ENCODE measurements at regions not wholly inside any gene's neighbourhood (a gene's known extent, or its start where the extent isn't known, plus 50 kb on each side); places are given as distances from the start of the nearest gene placed in this dataset.

DNA sequence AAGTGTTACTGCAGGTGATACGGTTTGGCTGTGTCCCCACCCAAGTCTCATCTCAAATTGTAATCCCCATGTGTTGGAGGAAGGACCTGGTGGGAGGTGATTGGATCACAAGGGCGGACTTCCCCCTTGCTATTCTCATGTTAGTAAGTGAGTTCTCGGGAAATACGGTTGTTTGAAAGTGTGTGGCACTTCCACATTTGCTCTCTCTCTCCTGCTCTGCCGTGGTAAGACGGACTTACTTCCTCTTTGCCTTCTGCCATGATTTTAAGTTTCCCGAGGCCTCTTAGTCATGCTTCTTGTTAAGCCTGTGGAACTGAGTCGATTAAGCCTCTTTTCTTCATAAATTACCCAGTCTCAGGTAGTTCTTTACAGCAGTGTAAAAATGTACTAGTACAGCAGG lies 65.2 kb upstream of the SLC7A11 start:
- DNase-seq: no peak

DNA sequence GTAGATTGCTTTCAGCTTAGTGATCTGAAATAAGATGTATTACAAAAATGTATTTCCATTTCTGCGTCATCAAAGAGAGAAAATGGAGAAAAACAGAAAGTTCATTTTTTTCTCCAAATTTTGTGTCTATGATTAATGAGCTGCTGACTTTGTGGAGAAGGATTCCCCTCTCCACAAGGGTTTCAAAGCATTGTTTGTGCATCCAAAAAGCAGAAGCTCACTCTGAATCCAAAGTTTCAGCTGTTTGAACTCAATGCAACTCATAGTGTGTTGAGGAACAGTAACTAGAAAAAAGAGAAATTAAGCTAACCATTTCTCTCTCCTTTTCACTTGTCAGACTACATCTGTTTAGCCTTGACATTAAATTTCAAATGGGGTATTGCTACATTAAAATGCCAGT lies 62.9 kb upstream of the SLC7A11 start:
- no peaks in the 10 kb centered on the region for H3K36me3 Mint-ChIP-seq (ENCODE audit: low read depth)
- H3K4me3 Mint-ChIP-seq: no peak overlapping the region
- DNase-seq: no peak
- no peak for ATAC-seq
- H3K27ac Mint-ChIP-seq: no peak overlapping the region
- no peaks in the 10 kb centered on the region for H3K9me3 ChIP-seq (ENCODE audit: control insufficient read depth, low read length, poor library complexity, severe bottlenecking)
- peaks cover 3% of the 10 kb centered on the region for H3K4me1 Mint-ChIP-seq
- no peaks in the 10 kb centered on the region for H3K27me3 Mint-ChIP-seq

More for the DNA sequence above, 65.2 kb upstream of the SLC7A11 start:
- no peaks in the 10 kb centered on the region for H3K9me3 ChIP-seq (ENCODE audit: control insufficient read depth, low read length, poor library complexity, severe bottlenecking)
- Mint-ChIP-seq H3K4me1 (peaks cover 3% of the 10 kb centered on the region), H3K36me3 (ENCODE audit: low read depth) (no peaks in the 10 kb centered on the region), H3K27me3 (no peaks in the 10 kb centered on the region), H3K4me3 (no peak overlapping the region), H3K27ac (no peak overlapping the region)
- no peak for ATAC-seq

DNA sequence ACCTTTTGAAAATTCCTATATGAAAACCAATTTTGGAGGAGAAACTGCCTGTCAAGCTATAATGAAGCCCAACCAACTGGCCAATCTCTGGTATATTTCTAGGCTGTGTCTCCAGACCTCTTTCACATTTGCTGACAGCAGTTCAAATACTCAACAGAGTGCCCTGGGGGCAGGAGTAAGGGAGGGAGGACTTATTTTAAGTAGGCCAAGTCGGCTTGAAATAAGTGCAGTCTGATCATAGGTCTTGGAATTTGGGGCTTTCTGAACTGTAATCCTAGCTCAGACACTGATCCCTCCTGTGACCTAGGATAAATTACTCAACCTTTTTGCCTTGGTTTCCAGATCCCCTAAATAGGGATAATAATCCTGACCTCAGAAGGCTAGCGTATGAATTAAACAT lies 59.4 kb upstream of the SLC7A11 start:
- no peaks in the 10 kb centered on the region for H3K9me3 ChIP-seq (ENCODE audit: control insufficient read depth, low read length, poor library complexity, severe bottlenecking)
- no peak overlapping the region for H3K27ac Mint-ChIP-seq
- no peaks in the 10 kb centered on the region for H3K36me3 Mint-ChIP-seq (ENCODE audit: low read depth)
- no peak for DNase-seq
- no peak for ATAC-seq
- no peaks in the 10 kb centered on the region for H3K4me1 Mint-ChIP-seq
- H3K27me3 Mint-ChIP-seq: no peaks in the 10 kb centered on the region
- H3K4me3 Mint-ChIP-seq: no peak overlapping the region

DNA sequence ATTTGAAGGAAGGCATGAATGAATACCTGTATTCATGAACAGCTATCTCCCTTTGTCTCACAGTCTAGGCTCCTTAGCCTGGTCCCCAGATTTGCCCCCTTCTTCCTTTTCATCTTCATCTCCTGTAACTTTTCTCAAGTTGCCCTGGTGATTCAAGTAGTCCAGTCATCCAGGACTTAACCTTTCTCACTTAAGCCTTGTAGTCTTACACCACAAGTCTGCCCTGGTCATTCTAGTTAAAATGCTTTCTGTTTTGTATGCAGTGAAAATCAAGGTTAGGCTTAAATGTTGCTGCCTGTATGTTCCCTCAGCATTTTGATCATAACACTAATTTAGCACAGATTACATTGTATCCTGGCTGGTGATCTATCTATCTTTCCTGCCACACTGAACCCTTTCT lies 58.5 kb upstream of the SLC7A11 start:
- DNase-seq: no peak
- Mint-ChIP-seq H3K36me3 (ENCODE audit: low read depth) (no peaks in the 10 kb centered on the region), H3K27ac (no peak overlapping the region), H3K4me1 (no peaks in the 10 kb centered on the region), H3K27me3 (no peaks in the 10 kb centered on the region), H3K4me3 (no peak overlapping the region)
- H3K9me3 ChIP-seq (ENCODE audit: control insufficient read depth, low read length, poor library complexity, severe bottlenecking): no peaks in the 10 kb centered on the region
- ATAC-seq: no peak

DNA sequence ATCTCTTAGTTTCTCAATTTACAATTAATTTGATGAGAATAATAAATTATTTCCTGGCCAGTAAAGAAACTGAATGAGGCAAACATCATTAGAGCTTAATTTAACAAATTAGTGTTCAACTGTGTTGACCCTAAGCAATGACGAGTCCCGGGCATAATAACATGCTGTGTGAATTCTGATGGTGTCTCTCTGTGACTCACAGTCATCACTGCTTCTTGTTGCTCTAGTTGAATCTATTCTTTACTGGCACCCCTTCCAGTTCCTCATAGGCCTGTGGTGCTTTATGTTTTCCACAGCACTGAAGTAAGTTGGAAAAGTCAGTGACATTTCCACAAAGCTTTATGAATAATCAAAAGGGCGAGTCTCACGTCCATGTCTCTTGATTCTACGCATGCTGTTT lies 57.7 kb upstream of the SLC7A11 start:
- Mint-ChIP-seq H3K27ac (no peak overlapping the region), H3K4me1 (no peaks in the 10 kb centered on the region), H3K4me3 (no peak overlapping the region), H3K36me3 (ENCODE audit: low read depth) (no peaks in the 10 kb centered on the region), H3K27me3 (no peaks in the 10 kb centered on the region)
- no peak for ATAC-seq
- no peak for DNase-seq
- H3K9me3 ChIP-seq (ENCODE audit: control insufficient read depth, low read length, poor library complexity, severe bottlenecking): no peaks in the 10 kb centered on the region

DNA sequence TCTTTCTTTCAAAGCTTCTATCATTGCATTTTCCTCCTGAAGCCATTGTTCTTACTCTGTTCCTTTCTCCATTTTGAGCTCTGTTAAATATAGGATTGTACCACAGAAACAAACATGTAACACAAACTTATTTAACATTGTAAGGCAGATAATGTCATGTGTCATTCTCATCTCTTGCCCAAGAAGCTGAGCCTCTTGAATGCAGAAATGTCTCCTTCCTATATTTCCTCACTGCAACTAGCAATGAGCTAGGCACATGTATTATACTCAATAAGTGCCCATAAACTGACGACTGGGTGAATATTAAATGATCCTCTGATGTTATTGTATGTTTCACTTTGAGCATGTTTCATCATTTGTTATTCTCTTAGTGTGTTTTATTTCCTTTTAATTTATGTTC lies 56.7 kb upstream of the SLC7A11 start:
- H3K9me3 ChIP-seq (ENCODE audit: control insufficient read depth, low read length, poor library complexity, severe bottlenecking): no peaks in the 10 kb centered on the region
- no peak for DNase-seq
- no peak for ATAC-seq
- H3K4me1 Mint-ChIP-seq: no peaks in the 10 kb centered on the region
- no peak overlapping the region for H3K27ac Mint-ChIP-seq
- H3K4me3 Mint-ChIP-seq: no peak overlapping the region
- H3K27me3 Mint-ChIP-seq: no peaks in the 10 kb centered on the region
- no peaks in the 10 kb centered on the region for H3K36me3 Mint-ChIP-seq (ENCODE audit: low read depth)

DNA sequence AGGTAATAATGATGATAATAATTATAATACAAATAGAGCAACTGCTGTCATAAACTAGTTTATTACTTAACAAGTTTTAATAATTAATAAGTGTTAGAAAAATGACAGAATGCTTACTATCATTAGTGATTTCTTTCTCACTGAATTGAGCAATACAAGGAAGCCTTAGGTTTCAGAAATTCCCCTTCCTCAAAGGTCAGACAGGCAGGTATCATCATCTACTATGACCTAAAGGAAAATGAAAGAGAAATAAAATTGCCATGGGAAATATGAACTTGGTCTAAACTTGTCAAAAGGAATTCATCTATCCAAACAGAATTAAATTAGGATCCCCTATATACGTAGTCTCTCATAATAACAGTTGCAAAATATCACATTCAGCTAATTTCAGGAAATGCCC lies 56.3 kb upstream of the SLC7A11 start:
- no peaks in the 10 kb centered on the region for H3K9me3 ChIP-seq (ENCODE audit: control insufficient read depth, low read length, poor library complexity, severe bottlenecking)
- H3K27me3 Mint-ChIP-seq: no peaks in the 10 kb centered on the region
- no peak overlapping the region for H3K4me3 Mint-ChIP-seq
- no peak overlapping the region for H3K27ac Mint-ChIP-seq
- DNase-seq (no peak), ATAC-seq (no peak)
- no peaks in the 10 kb centered on the region for H3K4me1 Mint-ChIP-seq
- H3K36me3 Mint-ChIP-seq (ENCODE audit: low read depth): no peaks in the 10 kb centered on the region

DNA sequence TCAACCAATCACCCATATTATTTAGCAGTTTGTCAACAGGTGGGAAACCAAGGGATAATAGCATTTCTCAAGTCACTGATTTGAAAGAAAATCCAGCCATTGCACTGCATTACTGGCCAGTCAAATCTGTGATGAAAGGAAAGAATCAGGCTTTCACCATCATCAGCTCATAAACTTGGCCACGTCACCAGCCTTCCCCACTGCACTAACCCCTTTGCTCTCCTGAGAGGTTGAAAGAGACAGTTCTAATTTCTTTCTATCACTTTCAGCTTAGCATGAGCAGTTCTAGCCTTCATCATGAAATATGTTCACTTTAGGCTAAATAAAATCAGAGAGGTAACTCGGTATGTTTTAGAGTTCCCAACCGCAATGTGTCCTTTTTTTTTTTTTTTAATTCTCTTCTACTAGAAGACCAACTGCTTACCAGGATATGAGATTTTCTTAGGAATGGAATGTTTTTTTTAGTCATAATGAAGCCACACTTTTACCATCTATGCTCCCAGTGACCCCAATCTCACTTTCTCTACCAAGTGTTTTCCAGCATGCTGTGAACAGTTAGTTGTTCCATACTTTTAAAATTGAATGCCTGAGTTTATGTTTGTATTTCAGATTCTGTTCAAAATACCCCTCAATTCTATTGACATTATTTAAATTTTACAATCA lies 55.7 kb upstream of the SLC7A11 start:
- no peak overlapping the region for H3K27ac Mint-ChIP-seq
- H3K27me3 Mint-ChIP-seq: no peaks in the 10 kb centered on the region
- DNase-seq: no peak
- no peak for ATAC-seq
- no peaks in the 10 kb centered on the region for H3K36me3 Mint-ChIP-seq (ENCODE audit: low read depth)
- no peaks in the 10 kb centered on the region for H3K4me1 Mint-ChIP-seq
- H3K9me3 ChIP-seq (ENCODE audit: control insufficient read depth, low read length, poor library complexity, severe bottlenecking): no peaks in the 10 kb centered on the region
- H3K4me3 Mint-ChIP-seq: no peak overlapping the region

DNA sequence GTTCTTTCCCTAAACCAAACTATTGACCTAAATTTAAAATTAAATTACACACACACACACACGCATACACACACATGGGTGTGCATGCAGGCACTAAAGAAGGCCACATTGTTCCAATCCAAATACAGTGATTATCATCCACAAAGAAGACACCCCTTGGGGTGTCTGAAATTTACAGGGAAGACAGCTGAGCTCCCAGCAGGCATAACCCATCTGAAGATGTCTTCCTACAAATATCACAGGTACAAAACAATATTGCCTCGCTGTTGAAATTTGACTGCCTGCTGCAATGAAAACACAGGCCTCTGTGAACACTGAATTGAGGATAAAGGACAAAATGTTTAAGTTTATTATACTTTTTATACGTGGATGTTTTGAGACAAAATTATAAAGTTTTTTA lies 50.2 kb upstream of the SLC7A11 start:
- Mint-ChIP-seq H3K4me1 (no peaks in the 10 kb centered on the region), H3K36me3 (ENCODE audit: low read depth) (no peaks in the 10 kb centered on the region), H3K27me3 (no peaks in the 10 kb centered on the region), H3K4me3 (no peak overlapping the region), H3K27ac (no peak overlapping the region)
- ATAC-seq (no peak), DNase-seq (no peak)
- H3K9me3 ChIP-seq (ENCODE audit: control insufficient read depth, low read length, poor library complexity, severe bottlenecking): no peaks in the 10 kb centered on the region
